ENCODE measurements at regions not wholly inside any gene's neighbourhood (a gene's known extent, or its start where the extent isn't known, plus 50 kb on each side); places are given as distances from the start of the nearest gene placed in this dataset.
"Not testable (repeated sequence)": the region's sequence is repeated elsewhere in the genome, so short reads cannot be mapped to it uniquely, and the experiment has no call there.

GRCh38 chr2:22103617-22104016 lies 979.8 kb downstream of the TDRD15 start:
- not testable (repeated sequence) for DNase-seq (ENCODE audit: low read depth in 3 of 3)

GRCh38 chr2:22110244-22110651 lies 986.5 kb downstream of the TDRD15 start:
- no peak for DNase-seq (ENCODE audit: low read depth in 3 of 3)

GRCh38 chr2:22124003-22124402 lies 1000.2 kb downstream of the TDRD15 start:
- DNase-seq (ENCODE audit: low read depth in 3 of 3), result no peak

- DNase-seq (ENCODE audit: low read depth in 3 of 3), result no peak
Measured at GRCh38 chr2:22126106-22126505, 1002.3 kb downstream of the TDRD15 start.

- no peak for DNase-seq (ENCODE audit: low read depth in 3 of 3)
Measured at GRCh38 chr2:22126978-22127377, 1003.2 kb downstream of the TDRD15 start.

- no peak for DNase-seq (ENCODE audit: low read depth in 3 of 3)
Measured at GRCh38 chr2:22134421-22134820, 1010.7 kb downstream of the TDRD15 start.

GRCh38 chr2:22136446-22136845 lies 1012.7 kb downstream of the TDRD15 start:
- no peak for DNase-seq (ENCODE audit: low read depth in 3 of 3)

- DNase-seq (ENCODE audit: low read depth in 3 of 3), result no peak
Measured at GRCh38 chr2:22143840-22144239, 1020.1 kb downstream of the TDRD15 start.

- DNase-seq (ENCODE audit: low read depth in 3 of 3), result no peak
Measured at GRCh38 chr2:22153931-22154613, 1030.3 kb downstream of the TDRD15 start.

GRCh38 chr2:22156661-22157060 lies 1032.9 kb downstream of the TDRD15 start:
- DNase-seq (ENCODE audit: low read depth in 3 of 3), result not testable (repeated sequence)

GRCh38 chr2:22167256-22167655 lies 1043.5 kb downstream of the TDRD15 start:
- DNase-seq (ENCODE audit: low read depth in 3 of 3), result no peak

GRCh38 chr2:22175003-22175402 lies 1051.2 kb downstream of the TDRD15 start:
- no peak for DNase-seq (ENCODE audit: low read depth in 3 of 3)

- no peak for DNase-seq (ENCODE audit: low read depth in 3 of 3)
Measured at GRCh38 chr2:22185251-22185650, 1061.5 kb downstream of the TDRD15 start.

GRCh38 chr2:22186261-22186828 lies 1062.6 kb downstream of the TDRD15 start:
- DNase-seq (ENCODE audit: low read depth in 3 of 3), result not testable (repeated sequence)

- no peak for DNase-seq (ENCODE audit: low read depth in 3 of 3)
Measured at GRCh38 chr2:22189893-22190480, 1066.2 kb downstream of the TDRD15 start.

- no peak for DNase-seq (ENCODE audit: low read depth in 3 of 3)
Measured at GRCh38 chr2:22194218-22194617, 1070.5 kb downstream of the TDRD15 start.

GRCh38 chr2:22196806-22197205 lies 1073.0 kb downstream of the TDRD15 start:
- no peak for DNase-seq (ENCODE audit: low read depth in 3 of 3)

GRCh38 chr2:22198381-22199283 lies 1074.9 kb downstream of the TDRD15 start:
- no peak for DNase-seq (ENCODE audit: low read depth in 3 of 3)

GRCh38 chr2:22199994-22200393 lies 1076.2 kb downstream of the TDRD15 start:
- no peak for DNase-seq (ENCODE audit: low read depth in 3 of 3)

- DNase-seq (ENCODE audit: low read depth in 3 of 3), result no peak
Measured at GRCh38 chr2:22209545-22209944, 1085.8 kb downstream of the TDRD15 start.

- no peak for DNase-seq (ENCODE audit: low read depth in 3 of 3)
Measured at GRCh38 chr2:22213237-22213636, 1089.5 kb downstream of the TDRD15 start.

- no peak for DNase-seq (ENCODE audit: low read depth in 3 of 3)
Measured at GRCh38 chr2:22215517-22215916, 1091.7 kb downstream of the TDRD15 start.
